ENCODE measurements at regions not wholly inside any gene's neighbourhood (a gene's known extent, or its start where the extent isn't known, plus 50 kb on each side); places are given as distances from the start of the nearest gene placed in this dataset.
"Not testable (repeated sequence)": the region's sequence is repeated elsewhere in the genome, so short reads cannot be mapped to it uniquely, and the experiment has no call there.

DNA sequence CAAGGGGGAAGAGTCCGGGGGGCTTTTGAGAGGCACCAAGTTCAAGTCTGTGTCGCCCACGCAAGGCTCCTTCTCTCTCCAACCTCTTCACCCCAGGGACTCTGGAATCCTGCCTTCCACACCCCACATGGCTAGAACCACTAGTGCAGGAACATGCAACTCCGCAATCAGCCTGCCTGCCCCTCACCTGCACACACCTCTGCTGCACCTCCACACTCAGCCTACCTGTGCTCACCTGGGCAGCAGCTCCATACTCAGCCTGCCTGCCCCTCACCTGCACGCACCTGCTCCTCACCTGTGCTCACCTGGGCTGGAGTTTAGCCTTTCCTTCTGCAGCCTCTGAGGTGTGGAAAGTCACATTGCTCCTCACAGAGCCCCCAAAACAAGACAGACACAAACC lies 277.4 kb downstream of the NDUFA10 start:
- DNase-seq (ENCODE audit: low read depth in 3 of 3, low spot score in 1 of 3) = no peak

DNA sequence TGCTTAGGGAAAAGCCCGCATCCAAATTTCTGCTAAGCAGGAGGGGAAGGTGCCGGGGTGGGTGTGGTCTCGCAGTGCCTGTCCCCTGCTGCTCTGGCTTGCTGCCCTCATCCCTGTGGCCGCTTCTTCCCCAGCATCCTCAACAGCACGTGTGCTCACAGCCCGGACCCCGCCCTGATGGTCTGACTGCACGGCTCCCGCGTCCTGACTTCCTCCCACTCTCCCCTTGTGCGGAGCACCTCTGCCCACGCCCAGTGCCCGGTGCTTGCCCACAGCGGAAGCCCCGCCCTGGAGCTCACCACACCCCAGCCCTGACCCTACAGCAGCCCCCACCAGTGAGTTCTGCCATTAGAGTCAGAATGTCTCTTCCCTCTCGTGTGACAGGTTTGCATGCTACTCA lies 277.9 kb downstream of the NDUFA10 start:
- DNase-seq (ENCODE audit: low read depth in 3 of 3, low spot score in 1 of 3) = no peak

DNA sequence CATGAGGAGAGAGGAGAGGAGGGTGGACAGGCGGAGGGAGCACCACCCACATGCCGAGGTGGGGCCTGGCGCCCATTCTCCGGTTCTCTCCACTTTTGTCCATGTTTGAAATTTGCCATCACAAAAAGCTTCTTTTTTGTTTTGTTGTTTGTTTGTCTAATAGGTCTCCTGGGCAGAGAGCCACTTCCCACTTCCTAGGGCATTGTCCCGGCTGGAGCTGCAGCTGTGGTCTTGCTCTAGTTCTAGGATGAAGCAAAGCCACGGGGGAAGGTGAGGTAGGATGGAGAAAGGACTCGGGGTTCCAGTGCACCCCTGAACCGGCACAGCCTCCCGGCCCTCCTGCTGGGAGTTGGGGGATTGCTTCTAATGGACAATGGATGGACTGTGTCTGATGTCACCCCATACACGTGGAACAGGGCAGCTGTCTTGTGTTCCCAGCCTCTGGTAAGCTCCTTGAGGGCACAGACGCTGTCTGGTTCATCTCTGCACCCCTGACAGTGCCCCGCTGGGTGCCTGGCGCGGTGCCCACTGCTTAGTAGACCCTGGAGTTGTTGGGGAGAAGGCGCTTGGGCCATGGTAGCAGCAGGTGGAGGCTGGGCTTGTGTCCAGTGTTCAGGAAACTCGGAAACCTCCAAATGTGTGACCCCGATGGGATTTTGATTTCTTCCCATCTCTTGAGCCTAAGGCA lies 278.4 kb downstream of the NDUFA10 start:
- DNase-seq (ENCODE audit: low read depth in 3 of 3, low spot score in 1 of 3) = no peak

DNA sequence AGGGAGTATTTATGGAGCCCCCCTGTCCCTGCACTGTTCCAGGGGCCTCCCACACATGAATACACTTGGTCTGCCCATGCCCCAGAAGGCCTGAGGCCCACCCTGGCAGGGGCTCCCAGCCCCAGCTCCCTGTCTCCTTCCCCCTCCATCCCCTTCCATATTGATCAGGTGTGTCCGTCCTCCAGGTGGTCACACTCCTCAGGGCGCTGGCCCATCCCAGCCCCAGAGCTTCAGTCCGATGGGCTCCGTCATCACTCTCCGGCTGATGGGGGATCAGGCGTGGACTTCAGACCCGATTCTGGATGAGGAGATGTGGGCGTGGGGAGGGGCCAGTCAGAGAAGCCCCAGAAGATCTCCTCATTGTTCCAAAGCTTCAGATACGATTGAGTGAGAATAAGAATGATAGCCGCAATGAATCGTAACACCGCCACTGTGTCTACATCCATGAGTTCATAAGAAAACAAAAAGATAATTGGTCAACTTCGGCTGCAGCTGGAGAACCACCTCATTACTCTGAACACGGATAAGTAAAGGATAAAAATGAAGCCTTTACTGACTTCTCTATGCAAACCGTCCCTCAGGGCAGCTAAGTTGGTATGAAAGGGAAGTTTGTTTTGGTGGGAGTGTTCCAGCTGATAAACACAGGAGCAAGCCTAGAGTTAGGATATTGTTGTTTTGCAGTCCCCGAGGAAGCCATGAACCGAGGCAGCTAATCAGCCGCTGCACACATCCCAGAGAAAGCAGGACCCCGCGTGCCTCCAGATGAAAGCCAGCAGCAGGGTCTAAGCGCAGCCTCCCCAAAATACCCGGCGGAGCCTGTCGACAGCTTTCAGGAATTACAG lies 279.5 kb downstream of the NDUFA10 start:
- no peak for DNase-seq (ENCODE audit: low read depth in 3 of 3, low spot score in 1 of 3)

DNA sequence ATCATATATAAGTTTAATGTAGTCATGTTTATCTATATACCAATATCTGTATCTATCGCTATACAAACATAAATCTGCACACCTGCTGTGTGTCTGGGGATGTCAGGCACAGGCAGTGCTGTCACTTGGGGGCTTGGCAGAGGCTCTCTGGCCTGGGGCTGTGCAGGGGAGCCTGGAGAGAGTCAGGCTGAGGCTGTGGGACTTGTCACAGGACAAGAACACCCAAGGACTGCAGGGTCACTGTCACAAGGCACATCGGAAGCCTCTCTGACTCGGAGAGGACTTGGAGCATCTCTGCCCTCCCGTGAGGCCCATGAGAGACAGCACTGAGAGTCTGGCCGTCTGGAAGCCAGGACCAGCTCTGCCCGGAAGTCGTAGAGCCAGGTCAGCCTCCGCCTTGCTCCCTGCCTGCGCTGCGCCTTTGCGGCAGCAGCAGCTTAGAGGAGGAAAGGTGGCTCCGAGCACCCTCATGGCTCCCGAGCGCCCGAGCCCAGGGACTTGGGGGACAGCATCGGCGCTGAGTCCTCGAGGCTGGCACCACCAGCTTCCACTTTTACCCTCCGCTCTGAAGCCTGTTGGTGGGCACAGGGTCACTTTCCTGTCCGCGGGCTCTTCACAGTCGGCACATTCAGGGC lies 280.3 kb downstream of the NDUFA10 start:
- DNase-seq (ENCODE audit: low read depth in 3 of 3, low spot score in 1 of 3) = no peak

DNA sequence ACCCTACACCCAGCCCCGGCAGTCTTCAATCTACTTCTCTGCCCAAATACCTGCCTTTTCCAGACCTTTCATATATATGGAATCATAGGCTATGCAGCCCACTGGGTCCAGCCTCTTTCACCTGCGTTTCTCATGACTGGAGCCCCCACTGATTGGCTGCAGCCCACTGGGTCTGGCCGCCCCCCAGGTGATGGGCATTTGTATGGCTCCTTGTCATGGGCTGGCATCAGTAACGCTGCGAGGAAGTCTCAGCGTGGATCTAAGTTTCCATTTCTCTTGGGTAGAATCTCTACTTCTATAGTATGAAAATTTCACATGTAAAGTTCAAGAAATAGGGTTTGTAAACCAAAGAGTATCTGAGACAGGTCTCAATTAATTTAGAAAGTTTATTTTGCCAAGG lies 281.9 kb downstream of the NDUFA10 start:
- DNase-seq (ENCODE audit: low read depth in 3 of 3, low spot score in 1 of 3) = no peak

DNA sequence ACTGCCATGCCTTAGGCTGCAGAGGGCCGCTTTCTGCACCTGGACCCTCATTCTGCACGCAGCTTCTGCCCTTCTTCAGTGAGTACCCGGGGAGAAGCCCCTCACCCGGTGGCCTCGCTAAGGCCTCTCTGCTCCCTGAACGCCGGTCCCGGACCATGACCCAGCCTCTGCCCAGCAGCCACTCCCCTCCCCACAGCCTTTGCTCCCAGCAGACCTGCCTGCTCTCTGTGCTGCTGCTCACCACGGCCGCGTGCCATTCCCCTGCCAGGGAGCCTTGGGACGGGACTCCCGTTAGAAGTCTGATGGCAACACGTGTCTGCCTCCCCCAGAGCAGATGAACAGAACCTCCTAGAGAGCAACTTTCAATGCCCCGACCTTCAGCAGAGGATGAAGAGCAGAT lies 282.8 kb downstream of the NDUFA10 start:
- DNase-seq (ENCODE audit: low read depth in 3 of 3, low spot score in 1 of 3) = no peak

DNA sequence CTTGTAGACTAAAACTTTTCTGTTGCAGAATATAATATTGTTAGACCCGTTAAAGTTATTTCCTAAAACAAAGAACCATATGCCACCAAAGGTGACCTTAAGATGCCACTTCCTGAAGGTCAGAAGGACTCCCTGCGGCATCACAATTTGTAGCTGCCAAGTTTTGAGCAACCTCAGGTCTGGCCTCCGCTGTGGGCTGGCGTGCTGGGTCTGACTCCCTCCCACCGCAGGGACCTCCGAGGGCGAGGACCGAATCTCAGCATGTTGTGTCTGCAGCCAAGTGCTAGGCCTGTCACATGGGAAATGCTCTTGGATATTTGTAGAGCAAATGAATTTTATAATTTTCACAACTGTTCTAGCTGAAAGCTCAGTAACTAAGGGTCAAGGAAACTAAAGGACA lies 285.9 kb downstream of the NDUFA10 start:
- DNase-seq (ENCODE audit: low read depth in 3 of 3, low spot score in 1 of 3) = no peak

DNA sequence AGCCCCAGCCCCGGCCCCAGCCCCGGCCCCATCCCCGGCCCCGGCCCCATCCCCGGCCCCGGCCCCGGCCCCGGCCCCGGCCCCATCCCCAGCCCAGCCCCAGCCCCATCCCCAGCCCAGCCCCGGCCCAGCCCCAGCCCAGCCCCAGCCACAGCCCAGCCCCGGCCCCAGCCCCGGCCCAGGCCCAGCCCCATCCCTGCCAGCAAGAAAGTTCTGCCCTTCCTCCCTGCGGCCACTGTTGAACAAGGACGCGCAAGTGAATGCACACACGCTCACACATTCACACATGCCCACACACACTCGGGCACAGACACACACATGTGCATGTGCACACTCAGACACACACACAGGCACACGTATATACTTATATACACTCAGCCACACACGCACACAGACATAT lies 287.0 kb downstream of the NDUFA10 start:
- no peak for DNase-seq (ENCODE audit: low read depth in 3 of 3, low spot score in 1 of 3)

DNA sequence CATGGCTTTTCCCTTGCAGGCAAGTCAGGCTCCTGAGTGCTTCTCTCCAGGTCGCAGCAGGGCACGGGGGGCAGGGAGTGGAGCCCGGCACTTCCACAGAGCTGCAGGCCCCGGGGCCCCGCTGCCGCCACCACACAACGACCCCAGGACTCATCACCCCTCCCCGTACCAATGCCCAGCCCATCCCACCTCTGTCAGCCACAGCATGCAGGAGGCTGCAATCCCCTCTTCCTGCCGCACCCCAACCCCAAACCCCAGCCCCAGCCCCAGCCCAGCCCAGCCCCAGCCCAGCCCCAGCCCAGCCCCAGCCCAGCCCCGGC lies 288.0 kb downstream of the NDUFA10 start:
- DNase-seq (ENCODE audit: low read depth in 3 of 3, low spot score in 1 of 3) = no peak

DNA sequence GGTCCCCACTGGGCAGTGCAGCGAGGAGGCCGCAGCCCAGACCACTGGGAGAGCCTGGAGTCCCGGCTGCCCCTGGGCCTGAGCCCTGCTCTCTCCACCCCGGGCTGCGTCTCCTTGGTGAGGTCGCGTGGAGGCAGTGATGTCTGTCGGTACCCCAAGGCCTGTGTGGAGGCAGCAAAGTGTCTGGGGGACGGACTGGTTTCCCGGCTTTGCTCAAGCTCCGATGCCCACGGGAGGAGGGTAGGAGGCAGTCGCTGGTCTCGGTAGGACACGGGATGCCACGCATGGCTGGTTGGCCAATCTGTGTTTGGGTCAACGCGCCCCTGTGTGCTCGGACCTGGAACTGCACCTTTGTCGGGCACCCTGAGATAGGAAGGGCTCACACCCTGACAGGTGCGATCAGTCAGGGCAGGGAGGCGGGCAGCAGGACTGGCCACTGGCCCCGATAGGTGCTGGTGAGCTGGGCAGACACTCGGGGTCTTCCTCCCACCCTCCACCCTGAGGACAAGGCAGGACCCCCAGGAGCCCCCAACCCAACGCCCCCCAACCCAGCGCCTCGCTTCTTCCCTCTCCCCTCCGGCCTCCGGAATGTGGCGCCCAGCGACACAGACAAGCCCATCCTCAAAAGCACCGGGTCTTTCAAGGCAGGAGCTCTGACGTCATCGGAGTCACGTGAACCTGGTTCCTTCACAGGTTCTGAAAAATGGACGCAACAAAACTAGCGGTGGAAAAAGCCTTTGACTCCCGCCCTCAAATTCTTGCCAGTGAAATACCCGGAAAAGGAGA lies 288.6 kb downstream of the NDUFA10 start:
- no peak for DNase-seq (ENCODE audit: low read depth in 3 of 3, low spot score in 1 of 3)

DNA sequence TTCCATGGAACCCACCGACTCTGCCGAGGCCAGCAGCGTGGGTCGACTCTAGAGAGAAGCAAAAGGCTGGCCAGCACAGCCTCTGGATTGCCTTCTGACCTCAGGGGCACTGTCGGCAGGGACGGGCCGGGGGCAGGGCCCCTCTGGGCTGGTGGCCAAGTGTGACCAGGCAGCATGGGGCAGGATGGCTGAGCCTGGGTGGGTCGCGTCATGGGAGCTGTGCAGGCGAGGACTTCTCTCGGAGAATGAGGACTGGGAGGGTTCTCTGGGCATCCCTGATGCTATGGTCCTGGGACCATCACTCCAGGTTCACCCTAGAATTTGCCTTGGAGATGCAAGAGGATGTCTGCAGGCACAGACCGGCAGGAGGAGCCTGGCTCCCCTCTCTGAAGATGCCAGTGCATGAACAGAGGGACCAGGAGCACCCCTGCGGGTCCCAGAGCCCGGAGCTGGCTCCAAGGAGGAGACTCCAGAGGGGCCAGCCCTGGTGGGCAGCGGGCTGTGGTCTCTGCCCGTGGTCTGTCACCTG lies 289.2 kb downstream of the NDUFA10 start:
- DNase-seq (ENCODE audit: low read depth in 3 of 3, low spot score in 1 of 3) = no peak

DNA sequence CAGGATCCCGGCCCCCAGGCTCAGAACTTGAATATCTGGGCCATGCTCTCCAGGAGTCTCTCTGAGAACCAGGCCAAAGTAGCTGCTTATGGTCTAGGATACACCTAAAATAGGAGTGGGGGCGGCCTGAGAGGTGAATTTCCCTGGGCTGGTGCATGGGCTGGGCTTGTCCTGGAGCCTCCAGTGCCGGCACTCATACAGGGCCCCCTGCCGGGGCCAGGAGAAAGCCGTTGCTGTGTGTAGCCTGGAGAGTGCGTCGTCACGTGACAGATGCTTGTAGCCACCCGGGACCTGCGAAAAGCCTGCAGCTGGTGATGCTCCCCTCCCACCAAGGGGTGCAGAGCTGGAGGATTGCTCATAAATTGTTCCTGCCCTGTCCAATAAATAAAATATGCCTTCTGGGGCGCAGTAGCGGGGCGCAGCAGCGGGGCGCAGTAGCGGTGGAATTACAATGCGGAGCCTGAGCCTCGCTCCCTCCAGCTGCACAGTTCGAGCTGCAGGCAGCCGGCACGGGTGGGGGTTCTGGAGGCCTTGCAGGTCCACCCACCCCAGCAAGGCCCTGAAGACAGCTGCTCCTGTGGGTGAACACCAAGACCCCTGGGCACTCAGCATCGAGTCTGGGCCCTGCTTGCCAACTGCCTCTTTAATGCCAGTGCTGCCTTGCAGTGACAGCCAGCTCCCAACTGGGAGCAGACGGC lies 289.9 kb downstream of the NDUFA10 start:
- DNase-seq (ENCODE audit: low read depth in 3 of 3, low spot score in 1 of 3) = no peak

DNA sequence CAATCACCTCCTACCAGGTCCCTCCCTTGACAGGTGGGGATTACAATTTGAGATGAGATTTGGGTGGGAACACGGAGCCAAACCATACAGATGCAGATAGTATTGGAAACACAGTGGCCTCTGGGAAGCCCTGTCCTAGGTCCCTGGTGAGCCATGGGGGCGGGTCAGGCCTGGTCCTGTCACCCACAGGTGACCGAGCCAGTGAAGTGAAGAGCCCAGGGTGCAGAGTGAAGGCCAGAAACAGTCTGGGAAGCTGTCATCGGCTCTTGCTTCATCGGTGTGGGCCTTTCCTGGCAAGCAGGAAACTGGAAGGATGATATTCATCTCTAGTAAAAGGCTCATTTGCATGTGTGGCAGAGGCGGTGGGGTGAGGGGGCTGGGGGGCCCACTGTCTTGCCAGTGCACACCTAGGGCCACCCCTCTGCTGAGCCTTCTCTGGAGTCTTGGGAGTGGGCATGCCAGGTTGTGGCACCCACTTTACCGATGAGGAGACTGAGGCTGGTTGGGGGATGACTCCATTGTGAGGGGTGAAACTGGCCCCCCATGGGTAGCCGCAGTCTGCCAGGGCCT lies 290.6 kb downstream of the NDUFA10 start:
- DNase-seq (ENCODE audit: low read depth in 3 of 3, low spot score in 1 of 3) = no peak

DNA sequence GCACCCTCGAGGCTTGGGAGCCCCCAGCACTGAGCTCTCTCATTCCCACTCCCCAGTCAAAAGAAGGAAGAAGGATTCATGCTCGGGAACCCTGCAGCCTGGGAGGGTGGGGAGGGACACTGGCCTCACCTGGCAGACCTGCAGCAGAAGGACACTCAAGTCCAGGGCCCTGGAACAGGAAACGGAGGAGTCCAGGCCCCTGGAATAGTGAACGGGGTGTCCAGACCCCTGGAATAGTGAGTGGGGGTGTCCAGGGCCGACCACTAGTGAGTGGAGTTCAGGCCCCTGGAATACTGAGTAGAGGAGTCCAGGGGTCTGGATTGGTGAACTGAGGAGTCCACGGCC lies 292.5 kb downstream of the NDUFA10 start:
- no peak for DNase-seq (ENCODE audit: low read depth in 3 of 3, low spot score in 1 of 3)

DNA sequence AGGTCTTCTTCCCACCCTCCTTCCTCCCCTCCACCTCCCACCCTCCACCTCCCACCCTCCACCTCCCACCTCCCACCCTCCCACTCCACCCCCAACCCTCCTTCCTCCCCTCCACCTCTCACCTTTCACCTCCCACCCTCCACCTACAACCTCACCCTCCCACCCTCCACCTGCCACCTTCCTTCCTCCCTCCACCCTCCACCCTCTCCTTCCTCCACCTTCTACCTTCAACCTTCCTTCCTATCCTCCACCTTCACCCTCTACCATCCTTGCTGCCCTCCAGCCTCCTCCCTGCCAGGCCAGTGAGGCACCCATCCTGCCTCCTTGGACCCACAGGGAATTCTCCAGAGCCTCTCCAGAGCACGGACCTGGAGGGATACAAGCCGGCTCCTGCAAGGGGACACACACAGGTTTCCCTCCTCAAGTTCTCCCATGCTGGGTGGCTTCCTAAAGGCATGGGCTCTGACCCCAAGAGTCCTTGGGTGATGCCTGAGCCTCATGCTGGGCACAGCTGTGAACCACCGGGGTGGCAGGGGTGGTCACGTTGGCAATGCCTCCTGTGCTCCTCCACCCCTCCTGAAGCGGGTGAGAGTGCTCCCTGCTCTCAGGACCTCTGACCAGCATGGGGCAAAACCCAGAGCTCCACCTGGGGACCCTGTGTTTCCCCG lies 293.0 kb downstream of the NDUFA10 start:
- DNase-seq (ENCODE audit: low read depth in 3 of 3, low spot score in 1 of 3) = no peak

DNA sequence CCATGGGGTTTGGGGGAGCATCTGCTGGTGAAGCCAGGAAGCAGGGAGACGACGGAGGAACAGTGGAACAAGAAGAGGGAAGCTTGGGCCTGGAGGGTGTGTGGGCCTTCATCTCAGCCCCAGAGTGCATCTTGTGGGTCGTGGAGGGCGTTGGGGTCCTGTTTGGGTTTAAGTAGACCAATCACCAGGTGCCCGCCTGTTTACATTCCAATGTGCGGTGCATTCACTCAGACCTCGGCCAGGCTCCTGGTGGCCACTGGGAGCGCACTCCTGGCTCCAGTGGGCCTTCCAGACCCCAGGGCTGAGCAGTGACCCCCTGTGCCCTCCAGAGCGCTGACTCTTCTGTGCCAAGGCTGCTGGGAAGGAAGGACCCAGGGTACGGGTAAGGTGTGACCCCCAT lies 293.7 kb downstream of the NDUFA10 start:
- DNase-seq (ENCODE audit: low read depth in 3 of 3, low spot score in 1 of 3) = no peak

DNA sequence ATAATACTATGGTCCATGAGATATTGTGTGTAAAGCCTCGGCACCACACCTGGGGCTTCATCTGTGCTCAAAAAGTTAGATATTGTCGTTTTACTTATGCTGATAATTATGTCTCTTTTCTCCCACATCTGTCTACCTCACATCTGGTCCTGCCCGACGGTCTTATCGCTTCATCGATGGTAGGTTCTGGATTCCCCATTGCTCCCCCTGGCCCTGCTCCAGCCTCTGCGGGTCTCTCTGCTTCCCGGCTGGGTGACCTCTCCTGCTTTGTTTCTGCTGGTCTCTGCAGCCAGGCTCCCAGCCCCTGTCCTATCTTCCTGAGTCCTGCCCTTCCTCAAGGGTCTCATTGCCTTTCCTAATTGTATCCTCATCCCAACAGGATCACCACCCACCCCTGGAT lies 294.2 kb downstream of the NDUFA10 start:
- no peak for DNase-seq (ENCODE audit: low read depth in 3 of 3, low spot score in 1 of 3)

DNA sequence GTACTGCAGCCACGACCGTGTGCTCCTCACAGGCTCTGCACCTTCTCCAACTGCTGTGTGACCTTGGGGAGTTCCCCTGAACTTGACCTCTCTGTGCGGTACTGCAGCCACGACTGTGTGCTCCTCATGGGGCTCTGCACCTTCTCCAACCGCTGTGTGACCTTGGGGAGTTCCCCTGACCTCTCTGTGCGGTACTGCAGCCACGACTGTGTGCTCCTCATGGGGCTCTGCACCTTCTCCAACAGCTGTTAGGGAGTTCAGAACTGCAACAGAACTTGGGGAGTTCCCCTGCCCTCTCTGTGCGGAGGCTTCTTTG lies 294.6 kb downstream of the NDUFA10 start:
- not testable (repeated sequence) for DNase-seq (ENCODE audit: low read depth in 3 of 3, low spot score in 1 of 3)
